ENCODE measurements at regions not wholly inside any gene's neighbourhood (a gene's known extent, or its start where the extent isn't known, plus 50 kb on each side); places are given as distances from the start of the nearest gene placed in this dataset.

GRCh38 chr21:15309022-15309590, 244.3 kb upstream of the NRIP1 start:
- TF ChIP-seq TCF7 (IDR thresholded peaks at IDR 0.05; ENCODE audit: low read depth) (no peak), KDM4B (CRISPR knock-in tag; IDR thresholded peaks at IDR 0.05) (no peak), HNRNPK (IDR thresholded peaks at IDR 0.05; ENCODE audit: low read depth, low read length, poor library complexity, severe bottlenecking) (no peak), POLR2G (IDR thresholded peaks at IDR 0.05; ENCODE audit: low read depth, low read length) (no peak), MXI1 (IDR thresholded peaks at IDR 0.05; ENCODE audit: borderline replicate concordance, low read depth, low read length) (no peak), FOSL2 (CRISPR knock-in tag; IDR thresholded peaks at IDR 0.05) (no peak), MEIS1 (CRISPR knock-in tag; IDR thresholded peaks at IDR 0.05; ENCODE audit: borderline replicate concordance) (no peak), CHD4 (IDR thresholded peaks at IDR 0.05; ENCODE audit: borderline replicate concordance, low read length) (no peak), ZNF224 (CRISPR knock-in tag; IDR thresholded peaks at IDR 0.05) (no peak)
- TF ChIP-seq, protein P1, sequence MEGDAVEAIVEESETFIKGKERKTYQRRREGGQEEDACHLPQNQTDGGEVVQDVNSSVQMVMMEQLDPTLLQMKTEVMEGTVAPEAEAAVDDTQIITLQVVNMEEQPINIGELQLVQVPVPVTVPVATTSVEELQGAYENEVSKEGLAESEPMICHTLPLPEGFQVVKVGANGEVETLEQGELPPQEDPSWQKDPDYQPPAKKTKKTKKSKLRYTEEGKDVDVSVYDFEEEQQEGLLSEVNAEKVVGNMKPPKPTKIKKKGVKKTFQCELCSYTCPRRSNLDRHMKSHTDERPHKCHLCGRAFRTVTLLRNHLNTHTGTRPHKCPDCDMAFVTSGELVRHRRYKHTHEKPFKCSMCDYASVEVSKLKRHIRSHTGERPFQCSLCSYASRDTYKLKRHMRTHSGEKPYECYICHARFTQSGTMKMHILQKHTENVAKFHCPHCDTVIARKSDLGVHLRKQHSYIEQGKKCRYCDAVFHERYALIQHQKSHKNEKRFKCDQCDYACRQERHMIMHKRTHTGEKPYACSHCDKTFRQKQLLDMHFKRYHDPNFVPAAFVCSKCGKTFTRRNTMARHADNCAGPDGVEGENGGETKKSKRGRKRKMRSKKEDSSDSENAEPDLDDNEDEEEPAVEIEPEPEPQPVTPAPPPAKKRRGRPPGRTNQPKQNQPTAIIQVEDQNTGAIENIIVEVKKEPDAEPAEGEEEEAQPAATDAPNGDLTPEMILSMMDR (CRISPR knock-in tag; IDR thresholded peaks at IDR 0.05) = no peak
- TF ChIP-seq, protein P2, sequence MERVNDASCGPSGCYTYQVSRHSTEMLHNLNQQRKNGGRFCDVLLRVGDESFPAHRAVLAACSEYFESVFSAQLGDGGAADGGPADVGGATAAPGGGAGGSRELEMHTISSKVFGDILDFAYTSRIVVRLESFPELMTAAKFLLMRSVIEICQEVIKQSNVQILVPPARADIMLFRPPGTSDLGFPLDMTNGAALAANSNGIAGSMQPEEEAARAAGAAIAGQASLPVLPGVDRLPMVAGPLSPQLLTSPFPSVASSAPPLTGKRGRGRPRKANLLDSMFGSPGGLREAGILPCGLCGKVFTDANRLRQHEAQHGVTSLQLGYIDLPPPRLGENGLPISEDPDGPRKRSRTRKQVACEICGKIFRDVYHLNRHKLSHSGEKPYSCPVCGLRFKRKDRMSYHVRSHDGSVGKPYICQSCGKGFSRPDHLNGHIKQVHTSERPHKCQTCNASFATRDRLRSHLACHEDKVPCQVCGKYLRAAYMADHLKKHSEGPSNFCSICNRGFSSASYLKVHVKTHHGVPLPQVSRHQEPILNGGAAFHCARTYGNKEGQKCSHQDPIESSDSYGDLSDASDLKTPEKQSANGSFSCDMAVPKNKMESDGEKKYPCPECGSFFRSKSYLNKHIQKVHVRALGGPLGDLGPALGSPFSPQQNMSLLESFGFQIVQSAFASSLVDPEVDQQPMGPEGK (CRISPR knock-in tag; IDR thresholded peaks at IDR 0.05) = no peak
- TF ChIP-seq, protein P3, sequence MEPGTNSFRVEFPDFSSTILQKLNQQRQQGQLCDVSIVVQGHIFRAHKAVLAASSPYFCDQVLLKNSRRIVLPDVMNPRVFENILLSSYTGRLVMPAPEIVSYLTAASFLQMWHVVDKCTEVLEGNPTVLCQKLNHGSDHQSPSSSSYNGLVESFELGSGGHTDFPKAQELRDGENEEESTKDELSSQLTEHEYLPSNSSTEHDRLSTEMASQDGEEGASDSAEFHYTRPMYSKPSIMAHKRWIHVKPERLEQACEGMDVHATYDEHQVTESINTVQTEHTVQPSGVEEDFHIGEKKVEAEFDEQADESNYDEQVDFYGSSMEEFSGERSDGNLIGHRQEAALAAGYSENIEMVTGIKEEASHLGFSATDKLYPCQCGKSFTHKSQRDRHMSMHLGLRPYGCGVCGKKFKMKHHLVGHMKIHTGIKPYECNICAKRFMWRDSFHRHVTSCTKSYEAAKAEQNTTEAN (CRISPR knock-in tag; conservative IDR thresholded peaks at IDR 0.05) = no peak
